ENCODE measurements at regions not wholly inside any gene's neighbourhood (a gene's known extent, or its start where the extent isn't known, plus 50 kb on each side); places are given as distances from the start of the nearest gene placed in this dataset.

GRCh38 chr6:144847916-144848315 is 562.8 kb downstream of the UTRN start:
- Histone ChIP-seq H3K36me3 (replicated peaks; ENCODE audit: insufficient read depth, low read length) (no peaks in the 10 kb centered on the region), H3K4me3 (ENCODE audit: low read length) (no peak overlapping the region), H4K20me1 (ENCODE audit: insufficient read depth, low read length) (no peaks in the 10 kb centered on the region), H3F3A (ENCODE audit: insufficient read depth, low read length) (no peaks in the 10 kb centered on the region), H3K9me2 (replicated peaks; ENCODE audit: insufficient read depth, low read length) (no peaks in the 10 kb centered on the region), H3K9ac (ENCODE audit: low read length) (no peak overlapping the region), H3K27me3 (replicated peaks; ENCODE audit: insufficient read depth, low read length) (no peaks in the 10 kb centered on the region), H3K9me3 (replicated peaks; ENCODE audit: insufficient read depth, low read length) (no peaks in the 10 kb centered on the region), H3K4me1 (ENCODE audit: low read length) (0 out of 2 replicates have a peak, but pooled peaks cover 2% of the 10 kb centered on the region), H2AFZ (ENCODE audit: low read length) (no peak overlapping the region), H3K79me2 (ENCODE audit: low read length) (no peaks in the 10 kb centered on the region), H3K4me2 (ENCODE audit: low read depth, low read length) (no peak overlapping the region), H3K27ac (ENCODE audit: low read length) (no peak overlapping the region)
- DNase-seq, result no peak
- no peak for TF ChIP-seq CTCF (IDR thresholded peaks at IDR 0.05; ENCODE audit: low read length)
- TF ChIP-seq EZH2phosphoT487 (IDR thresholded peaks at IDR 0.05; ENCODE audit: low read length), result no peak

GRCh38 chr6:144849920-144850319 is 564.8 kb downstream of the UTRN start:
- Histone ChIP-seq H2AFZ (ENCODE audit: low read length) (no peak overlapping the region), H4K20me1 (ENCODE audit: insufficient read depth, low read length) (no peaks in the 10 kb centered on the region), H3K79me2 (ENCODE audit: low read length) (no peaks in the 10 kb centered on the region), H3K4me3 (ENCODE audit: low read length) (no peak overlapping the region), H3K36me3 (replicated peaks; ENCODE audit: insufficient read depth, low read length) (no peaks in the 10 kb centered on the region), H3K4me2 (ENCODE audit: low read depth, low read length) (no peak overlapping the region), H3K9me2 (replicated peaks; ENCODE audit: insufficient read depth, low read length) (no peaks in the 10 kb centered on the region), H3K4me1 (ENCODE audit: low read length) (0 out of 2 replicates have a peak, but pooled peaks cover 5% of the 10 kb centered on the region), H3K9me3 (replicated peaks; ENCODE audit: insufficient read depth, low read length) (no peaks in the 10 kb centered on the region), H3K27me3 (replicated peaks; ENCODE audit: insufficient read depth, low read length) (no peaks in the 10 kb centered on the region), H3K27ac (ENCODE audit: low read length) (no peak overlapping the region), H3K9ac (ENCODE audit: low read length) (no peak overlapping the region), H3F3A (ENCODE audit: insufficient read depth, low read length) (no peaks in the 10 kb centered on the region)
- DNase-seq, result no peak
- TF ChIP-seq CTCF (IDR thresholded peaks at IDR 0.05; ENCODE audit: low read length) (no peak), EZH2 (optimal IDR thresholded peaks at IDR 0.05; ENCODE audit: low read depth, low read length) (no peak), EZH2phosphoT487 (IDR thresholded peaks at IDR 0.05; ENCODE audit: low read length) (no peak)

- no peaks in the 10 kb centered on the region for H3K79me2 ChIP-seq (ENCODE audit: low read length)
- no peaks in the 10 kb centered on the region for H3F3A ChIP-seq (ENCODE audit: insufficient read depth, low read length)
- TF ChIP-seq EZH2 (optimal IDR thresholded peaks at IDR 0.05; ENCODE audit: low read depth, low read length) (no peak), CTCF (IDR thresholded peaks at IDR 0.05; ENCODE audit: low read length) (no peak), EZH2phosphoT487 (IDR thresholded peaks at IDR 0.05; ENCODE audit: low read length) (no peak)
- no peaks in the 10 kb centered on the region for H3K9me2 ChIP-seq (replicated peaks; ENCODE audit: insufficient read depth, low read length)
- DNase-seq, result peak; percentile 10
- H4K20me1 ChIP-seq (ENCODE audit: insufficient read depth, low read length), result no peaks in the 10 kb centered on the region
- H3K4me1 ChIP-seq (ENCODE audit: low read length), result 0 out of 2 replicates have a peak, but pooled peaks cover 5% of the 10 kb centered on the region
- no peak overlapping the region for H3K4me2 ChIP-seq (ENCODE audit: low read depth, low read length)
- no peaks in the 10 kb centered on the region for H3K27me3 ChIP-seq (replicated peaks; ENCODE audit: insufficient read depth, low read length)
- no peak overlapping the region for H2AFZ ChIP-seq (ENCODE audit: low read length)
- no peak overlapping the region for H3K4me3 ChIP-seq (ENCODE audit: low read length)
- H3K27ac ChIP-seq (ENCODE audit: low read length), result no peak overlapping the region
- H3K9me3 ChIP-seq (replicated peaks; ENCODE audit: insufficient read depth, low read length), result no peaks in the 10 kb centered on the region
- H3K36me3 ChIP-seq (replicated peaks; ENCODE audit: insufficient read depth, low read length), result no peaks in the 10 kb centered on the region
- H3K9ac ChIP-seq (ENCODE audit: low read length), result no peak overlapping the region
These were observed 568.5 kb downstream of the UTRN start for GRCh38 chr6:144853603-144854002.
